UCSD-AML1 (cell line): ENCODE measurements at regions not wholly inside any gene's neighbourhood (a gene's known extent, or its start where the extent isn't known, plus 50 kb on each side); places are given as distances from the start of the nearest gene placed in this dataset.

Source experiments
- DNase-seq: peaks from one replicate; lab custom pipeline; 2025; ENCODE audit not compliant: unreplicated experiment; lab: John Stamatoyannopoulos, UW

DNA sequence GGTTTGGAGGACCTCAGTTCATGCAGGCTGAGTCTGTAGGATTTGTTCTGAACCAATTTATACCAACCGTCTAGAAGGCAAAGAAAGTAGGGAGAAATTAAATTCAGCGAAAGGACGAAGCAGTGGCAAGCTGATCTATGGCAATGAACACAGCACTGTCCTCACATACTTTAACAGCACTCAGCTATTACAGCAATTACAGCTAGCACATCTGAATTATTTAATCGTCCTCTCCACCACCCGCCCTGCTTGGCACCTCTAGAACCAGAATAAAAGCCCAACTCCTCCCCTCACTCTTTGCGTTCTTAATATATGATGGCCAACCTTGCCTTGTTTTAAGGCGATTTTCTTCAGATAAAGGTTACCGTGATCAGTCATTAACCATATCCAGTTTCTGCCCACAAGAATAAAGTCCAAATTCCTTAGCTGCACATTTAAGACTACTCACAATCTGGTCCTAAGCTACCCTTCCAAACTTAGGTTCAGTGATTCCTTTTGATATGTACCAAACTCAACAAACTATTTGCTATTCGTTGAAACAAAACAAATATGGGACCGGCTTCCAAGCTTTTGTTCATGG lies 169.4 kb upstream of the ESRRG start:
- no peak for DNase-seq

DNA sequence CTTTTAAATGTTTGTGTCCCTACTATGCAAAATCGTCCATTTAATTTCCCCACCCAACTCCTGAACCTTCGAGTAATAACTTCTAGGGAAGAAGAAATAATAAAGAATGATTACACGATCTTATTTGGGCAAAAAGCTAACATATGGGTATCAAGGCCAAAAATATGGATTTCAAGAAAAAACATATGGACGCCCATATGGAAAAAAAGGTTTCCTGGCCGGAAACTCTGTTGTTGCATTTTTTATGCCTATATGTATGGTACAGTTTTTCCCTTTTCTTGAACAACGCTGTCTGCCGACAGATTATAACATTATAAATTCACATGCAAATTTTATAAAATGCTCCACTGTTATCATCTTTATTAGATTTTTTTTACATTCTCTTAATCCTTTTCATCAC lies 167.6 kb upstream of the ESRRG start:
- no peak for DNase-seq

GRCh38 chr1:216888731-216889130 lies 165.5 kb upstream of the ESRRG start:
- DNase-seq, result no peak

DNA sequence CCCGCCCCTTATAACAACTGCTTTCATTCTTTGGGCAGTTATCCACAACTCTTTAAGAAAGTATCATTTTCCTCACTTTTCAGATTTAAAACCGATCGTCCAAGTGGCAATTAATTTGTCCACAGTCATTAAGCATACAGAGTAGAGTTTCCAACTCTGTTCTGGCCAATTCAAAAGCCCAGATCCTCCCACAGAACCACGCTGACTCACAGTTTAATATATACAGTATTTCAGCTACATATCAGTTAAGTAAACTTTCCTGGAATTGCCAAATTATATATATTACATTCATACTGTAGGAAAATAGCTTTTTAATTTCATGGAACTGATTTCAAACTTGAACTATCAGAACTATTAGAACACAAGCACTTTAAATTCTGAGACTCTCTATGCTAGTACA lies 163.8 kb upstream of the ESRRG start:
- DNase-seq, result no peak

DNA sequence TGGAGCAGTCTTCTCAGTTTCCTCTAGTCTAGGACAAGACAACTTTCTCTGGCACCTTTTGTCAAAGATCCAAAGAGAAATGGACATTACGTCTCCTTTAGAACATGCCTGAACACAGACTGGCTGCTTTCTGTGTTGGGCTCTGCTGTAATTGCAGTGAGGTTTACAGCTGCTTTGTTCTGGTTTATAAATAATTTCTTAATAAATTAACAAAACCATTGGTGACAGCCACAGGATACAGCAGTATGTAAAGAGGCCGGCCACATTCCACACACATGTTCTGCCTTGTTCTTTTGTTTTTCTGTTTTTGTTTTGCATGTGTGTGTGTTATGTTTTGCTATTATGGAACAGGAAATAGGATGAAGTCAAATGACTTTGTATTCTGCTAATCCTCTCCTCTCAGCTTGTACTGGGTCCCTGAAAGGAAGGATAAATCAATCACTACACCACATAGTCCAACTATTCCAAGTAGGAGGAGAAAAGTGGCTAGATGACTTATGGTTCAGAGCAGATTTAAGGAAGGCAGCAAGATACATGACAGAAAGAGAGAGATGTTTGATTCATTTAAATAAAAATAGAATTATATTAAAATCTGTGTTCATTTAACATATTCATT lies 161.5 kb upstream of the ESRRG start:
- no peak for DNase-seq

GRCh38 chr1:216883518-216883917 lies 160.3 kb upstream of the ESRRG start:
- DNase-seq, result no peak

- no peak for DNase-seq
Observed at GRCh38 chr1:216881695-216882094, 158.5 kb upstream of the ESRRG start.

DNA sequence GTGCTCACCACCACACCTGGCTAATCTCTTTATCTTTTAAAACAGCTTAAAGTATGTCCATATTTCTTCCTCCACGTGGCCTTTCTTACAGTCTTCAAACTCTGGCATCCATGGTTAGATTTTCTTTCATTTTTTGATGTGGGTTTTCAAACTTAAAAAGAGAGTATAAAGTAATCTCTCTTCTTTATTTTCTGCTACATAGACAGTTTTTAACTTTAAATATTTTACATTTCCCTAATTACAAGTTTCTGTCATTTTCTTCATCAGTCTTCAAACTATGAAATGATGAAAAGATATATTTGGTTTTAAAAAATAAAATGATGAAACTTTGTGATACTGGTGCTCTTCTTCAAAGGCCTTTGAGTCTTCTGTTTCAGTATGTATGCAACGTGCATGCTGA lies 143.5 kb upstream of the ESRRG start:
- no peak for DNase-seq

DNA sequence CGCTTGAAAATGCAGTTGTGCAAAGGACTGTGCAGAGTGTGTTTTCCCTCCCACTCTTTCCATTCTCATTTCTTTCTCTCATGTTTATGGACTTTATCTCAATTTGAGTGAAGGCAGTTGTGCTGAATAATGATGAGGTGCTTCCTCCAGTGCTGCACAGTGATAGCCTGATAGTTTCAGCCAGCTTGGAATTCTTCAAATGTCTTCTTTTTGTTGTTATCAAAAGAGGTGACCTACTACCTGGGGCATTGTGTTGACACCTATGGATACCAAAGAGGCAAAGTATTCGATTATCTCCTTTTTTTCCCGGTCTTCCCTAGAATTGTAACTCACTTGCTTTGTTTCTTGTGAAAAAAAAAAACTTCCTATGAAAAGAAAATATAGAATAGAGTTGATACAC lies 132.6 kb upstream of the ESRRG start:
- DNase-seq, result no peak

- DNase-seq, result no peak
Observed at GRCh38 chr1:216854836-216855484, 131.7 kb upstream of the ESRRG start.

- DNase-seq, result no peak
Observed at GRCh38 chr1:216851073-216851472, 127.8 kb upstream of the ESRRG start.

DNA sequence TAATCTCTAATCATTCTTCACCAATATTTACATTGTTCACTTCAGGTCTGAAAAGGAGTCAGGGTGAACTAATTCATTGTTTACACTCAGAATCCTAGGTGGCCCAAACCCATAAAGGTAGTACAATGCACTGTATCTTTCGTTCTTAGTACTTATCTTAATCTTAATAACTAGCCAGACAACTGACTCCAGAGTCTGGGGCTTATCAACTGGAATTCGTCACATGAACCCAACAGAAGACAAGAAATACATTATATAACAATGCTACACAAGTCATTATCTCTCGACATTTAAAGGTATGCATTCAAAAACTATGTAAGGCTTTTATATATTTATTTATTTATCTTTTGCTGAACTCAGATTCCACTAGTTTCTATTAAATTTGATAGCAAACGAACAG lies 125.9 kb upstream of the ESRRG start:
- DNase-seq, result no peak

- no peak for DNase-seq
Observed at GRCh38 chr1:216847397-216848036, 124.3 kb upstream of the ESRRG start.

DNA sequence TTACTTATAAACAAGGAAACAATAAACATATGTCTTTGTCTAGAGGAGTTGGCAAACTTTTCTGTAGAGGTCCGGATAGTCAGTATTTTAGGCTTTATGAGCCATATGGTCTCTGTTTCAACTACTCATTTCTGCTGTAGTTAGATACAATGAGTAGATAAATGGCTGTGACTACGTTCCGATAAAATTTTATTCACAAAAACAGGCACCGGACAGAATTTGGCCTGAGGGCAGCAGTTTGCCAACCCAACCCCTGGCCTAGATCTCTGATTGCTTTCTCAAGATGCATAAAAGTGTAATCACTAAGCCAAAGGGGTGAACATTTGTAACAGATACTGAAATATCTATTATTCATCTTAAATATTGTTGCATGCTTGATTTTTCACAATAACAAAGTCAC lies 123.1 kb upstream of the ESRRG start:
- DNase-seq, result no peak

DNA sequence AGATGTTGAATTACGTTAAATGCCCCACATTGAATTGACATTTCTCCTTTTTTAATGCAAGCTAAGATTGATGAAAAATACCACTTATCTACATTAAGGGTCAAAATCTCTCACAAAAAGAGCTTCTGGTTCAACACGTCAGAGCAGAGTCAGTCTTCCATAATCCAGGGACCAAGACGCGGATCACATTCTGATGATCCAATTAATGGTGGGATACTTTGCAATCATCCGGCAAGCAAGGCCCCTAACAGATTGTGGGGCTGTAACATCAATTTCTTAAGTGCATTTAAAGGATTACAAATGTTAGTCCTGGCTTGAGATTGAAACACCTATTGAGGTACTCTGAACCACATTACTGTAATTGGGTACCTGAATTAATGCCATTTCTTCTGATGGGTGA lies 120.2 kb upstream of the ESRRG start:
- DNase-seq, result no peak

DNA sequence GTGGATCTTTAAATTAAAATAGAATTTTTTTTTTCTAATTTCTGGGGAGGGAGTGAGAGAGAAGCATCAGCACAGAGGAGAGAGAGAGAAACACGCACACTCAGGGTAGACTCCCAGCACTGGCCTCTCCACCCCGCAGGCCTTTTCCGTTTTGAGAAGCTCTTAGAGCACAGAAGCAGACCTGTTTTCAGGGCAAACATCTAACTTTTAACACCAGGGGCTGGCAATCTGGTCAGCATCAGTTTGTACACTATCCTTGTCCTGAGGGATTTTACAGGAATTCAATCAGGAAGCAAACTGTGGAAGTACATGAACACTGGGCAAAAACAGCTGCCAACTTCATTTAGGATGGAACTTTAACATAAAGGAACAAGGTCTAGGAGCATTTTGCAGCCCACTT lies 117.9 kb upstream of the ESRRG start:
- DNase-seq, result no peak

DNA sequence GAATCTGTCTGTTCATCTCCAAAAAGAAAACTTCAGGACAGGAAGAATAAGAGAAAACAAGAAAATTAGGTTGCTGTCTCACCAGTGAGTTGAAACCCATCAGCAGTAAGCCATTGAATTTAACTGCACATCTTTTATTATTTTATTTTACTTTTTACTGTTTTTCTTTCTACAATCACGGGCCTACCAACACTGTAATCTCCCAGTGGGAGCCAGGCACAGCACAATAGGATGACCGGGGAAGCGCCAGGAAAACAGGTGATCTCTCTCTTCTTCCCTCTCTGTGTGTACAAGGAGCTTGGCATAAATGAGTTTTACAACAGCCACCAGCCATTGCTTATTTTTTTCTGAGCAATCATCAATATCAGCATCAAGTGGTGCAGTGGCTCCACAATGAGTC lies 113.1 kb upstream of the ESRRG start:
- no peak for DNase-seq

DNA sequence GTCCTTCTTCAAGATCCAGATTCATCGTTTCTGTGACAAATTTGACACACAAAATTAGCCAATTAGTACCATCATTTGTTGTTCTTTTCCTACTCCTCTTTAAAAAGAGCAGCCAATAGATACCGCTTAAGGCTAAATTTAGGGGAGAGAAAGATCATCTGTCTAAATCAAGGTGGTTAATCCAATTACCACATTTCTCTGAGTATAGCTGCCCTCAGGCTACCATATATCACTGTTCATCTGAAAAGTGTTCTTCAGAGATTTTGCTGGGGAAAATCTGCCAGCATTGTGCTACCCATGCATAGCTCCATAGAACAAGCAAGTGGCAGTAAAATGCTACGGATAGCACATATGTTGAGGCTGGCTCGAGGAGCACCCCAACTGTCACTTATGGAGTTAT lies 110.3 kb upstream of the ESRRG start:
- no peak for DNase-seq

DNA sequence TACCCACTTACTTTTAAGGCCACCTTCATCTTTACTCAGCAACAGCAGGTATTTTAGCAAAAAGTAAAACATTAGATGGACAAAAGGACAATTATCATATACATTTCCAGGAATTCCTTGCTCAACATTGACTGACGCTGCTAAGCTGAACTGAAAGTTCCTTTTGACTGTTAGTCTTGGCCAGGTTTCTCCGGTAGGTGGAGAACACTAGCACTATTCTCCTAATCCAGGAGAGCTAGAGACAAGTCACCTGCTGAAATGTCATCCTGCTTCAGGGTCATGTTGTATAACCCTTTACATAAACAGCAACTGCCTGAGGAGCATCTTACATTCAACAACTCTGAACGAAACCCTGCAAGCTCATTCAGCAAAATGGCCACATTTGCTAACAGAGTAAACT lies 109.0 kb upstream of the ESRRG start:
- DNase-seq, result no peak

- DNase-seq, result no peak
Observed at GRCh38 chr1:216830424-216831210, 107.4 kb upstream of the ESRRG start.

- no peak for DNase-seq
Observed at GRCh38 chr1:216827251-216827650, 104.0 kb upstream of the ESRRG start.

DNA sequence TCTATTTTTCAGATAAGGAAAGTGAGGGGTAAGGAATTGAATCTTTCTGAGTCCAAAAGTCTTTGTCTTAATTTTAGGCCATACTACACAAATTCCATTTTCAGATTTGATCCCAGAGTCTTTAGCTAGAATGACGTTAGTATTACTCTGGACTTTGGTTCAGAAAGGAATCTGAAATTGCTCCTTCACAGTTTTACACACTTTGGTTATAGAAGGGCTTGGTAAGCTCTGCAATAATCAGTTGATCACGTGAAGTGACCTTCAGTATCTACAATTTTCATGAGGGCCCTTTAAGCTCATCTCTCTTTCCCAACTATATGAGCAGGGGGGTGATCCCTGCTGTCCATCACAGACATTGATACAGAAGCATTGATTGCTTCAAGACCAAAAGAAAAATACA lies 103.4 kb upstream of the ESRRG start:
- no peak for DNase-seq
